ENCODE measurements at regions not wholly inside any gene's neighbourhood (a gene's known extent, or its start where the extent isn't known, plus 50 kb on each side); places are given as distances from the start of the nearest gene placed in this dataset.
"Not testable (repeated sequence)": the region's sequence is repeated elsewhere in the genome, so short reads cannot be mapped to it uniquely, and the experiment has no call there.

- no peak for ATAC-seq
- in situ Hi-C loops (cut with MboI; ENCODE audit: low sequenced_read_pairs in 4 of 4) (no loop called here), intact Hi-C loops (cut with DNase I; ENCODE audit: low total_unique reads) (loop anchor here (10.0 kb wide), 1 partner anchor 101 kb away; no protein-coding TSS in a partner anchor)
- Histone ChIP-seq H3K27me3 (no peaks in the 10 kb centered on the region), H3K4me3 (no peak overlapping the region), H3K27ac (no peak overlapping the region), H3K9me3 (no peaks in the 10 kb centered on the region), H3K36me3 (no peaks in the 10 kb centered on the region), H3K4me1 (peaks cover 0 to 2% of the 10 kb centered on the region in 2 donors)
- DNase-seq, result no peak
- TF ChIP-seq POLR2A (IDR thresholded peaks at IDR 0.05) (no peak), CTCF (IDR thresholded peaks at IDR 0.05 in 4 of 5, conservative IDR thresholded peaks at IDR 0.05 in 1 of 5) (no peak)
These were observed 308.9 kb upstream of the KCND2 start for GRCh38 chr7:119964065-119964464.

GRCh38 chr7:119964788-119965542 lies 308.0 kb upstream of the KCND2 start:
- ATAC-seq, result peak; percentile 46 to 63
- no peaks in the 10 kb centered on the region for H3K27me3 ChIP-seq
- H3K36me3 ChIP-seq, result no peaks in the 10 kb centered on the region
- peaks cover 0 to 2% of the 10 kb centered on the region in 2 donors for H3K4me1 ChIP-seq
- intact Hi-C loops (cut with DNase I; ENCODE audit: low total_unique reads), result loop anchor here (10.0 kb wide), 1 partner anchor 100 kb away; no protein-coding TSS in a partner anchor
- in situ Hi-C loops (cut with MboI; ENCODE audit: low sequenced_read_pairs in 4 of 4), result no loop called here
- no peaks in the 10 kb centered on the region for H3K9me3 ChIP-seq
- no peak for TF ChIP-seq POLR2A (IDR thresholded peaks at IDR 0.05)
- TF ChIP-seq CTCF (IDR thresholded peaks at IDR 0.05 in 4 of 5, conservative IDR thresholded peaks at IDR 0.05 in 1 of 5), result no peak
- H3K4me3 ChIP-seq, result no peak overlapping the region
- H3K27ac ChIP-seq, result peak overlapping the region; percentile 31 to 41 (median 34)
- no peak for DNase-seq

- DNase-seq (no peak), ATAC-seq (no peak)
- Histone ChIP-seq H3K27ac (no peak overlapping the region), H3K4me3 (no peak overlapping the region), H3K27me3 (no peaks in the 10 kb centered on the region), H3K36me3 (no peaks in the 10 kb centered on the region), H3K9me3 (no peaks in the 10 kb centered on the region), H3K4me1 (peaks cover 0 to 2% of the 10 kb centered on the region in 2 donors)
- intact Hi-C loops (cut with DNase I; ENCODE audit: low total_unique reads) (loop anchor here (10.0 kb wide), 1 partner anchor 98 kb away; no protein-coding TSS in a partner anchor), in situ Hi-C loops (cut with MboI; ENCODE audit: low sequenced_read_pairs in 4 of 4) (no loop called here)
- TF ChIP-seq CTCF (IDR thresholded peaks at IDR 0.05 in 4 of 5, conservative IDR thresholded peaks at IDR 0.05 in 1 of 5), result no peak
- TF ChIP-seq POLR2A (IDR thresholded peaks at IDR 0.05), result no peak
These were observed 305.8 kb upstream of the KCND2 start for GRCh38 chr7:119967221-119967620.

GRCh38 chr7:119968411-119968810 lies 304.6 kb upstream of the KCND2 start:
- ATAC-seq; DNase-seq; H3K27ac ChIP-seq; H3K9me3 ChIP-seq; H3K27me3 ChIP-seq; in situ Hi-C loops (cut with MboI; ENCODE audit: low sequenced_read_pairs in 4 of 4); H3K4me1 ChIP-seq; H3K4me3 ChIP-seq; H3K36me3 ChIP-seq: not testable (repeated sequence)
- intact Hi-C loops (cut with DNase I; ENCODE audit: low total_unique reads), result loop anchor here (10.0 kb wide), 1 partner anchor 96 kb away; no protein-coding TSS in a partner anchor

DNA sequence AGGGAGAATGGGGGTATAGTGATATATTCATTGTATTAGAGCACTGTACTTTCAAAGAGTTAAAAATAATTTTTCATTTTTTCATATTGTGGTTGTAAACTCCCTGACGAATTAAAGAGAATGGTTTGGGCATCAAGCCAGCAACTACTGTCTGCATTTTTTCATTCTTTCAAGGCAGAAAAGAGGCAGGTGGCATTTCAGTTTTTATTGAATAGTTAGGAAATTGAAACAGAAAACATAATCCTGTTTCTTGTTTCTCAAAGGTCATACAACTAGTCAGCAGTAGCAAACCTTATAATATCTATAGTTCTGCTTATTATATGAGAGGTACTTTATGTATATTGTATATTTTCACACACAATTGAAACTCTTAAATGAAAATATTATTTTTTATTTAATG lies 303.9 kb upstream of the KCND2 start:
- no peak for ATAC-seq
- DNase-seq, result no peak
- Histone ChIP-seq H3K9me3 (no peaks in the 10 kb centered on the region), H3K27ac (no peak overlapping the region), H3K27me3 (no peaks in the 10 kb centered on the region), H3K4me3 (no peak overlapping the region), H3K36me3 (no peaks in the 10 kb centered on the region), H3K4me1 (peaks cover 0 to 2% of the 10 kb centered on the region in 2 donors)
- TF ChIP-seq CTCF (IDR thresholded peaks at IDR 0.05 in 4 of 5, conservative IDR thresholded peaks at IDR 0.05 in 1 of 5) (no peak), POLR2A (IDR thresholded peaks at IDR 0.05) (no peak)
- in situ Hi-C loops (cut with MboI; ENCODE audit: low sequenced_read_pairs in 4 of 4) (no loop called here), intact Hi-C loops (cut with DNase I; ENCODE audit: low total_unique reads) (loop anchor here (10.0 kb wide), 1 partner anchor 96 kb away; no protein-coding TSS in a partner anchor)

Measured in gastrocnemius medialis (tissue), 4 donors.